Right lobe of liver (tissue), 6 donors: ENCODE measurements at regions not wholly inside any gene's neighbourhood (a gene's known extent, or its start where the extent isn't known, plus 50 kb on each side); places are given as distances from the start of the nearest gene placed in this dataset.

ENCODE experiments used
- ATAC-seq, 4 donors: fragments of 200-7000 bp; cut with Tn5 transposase; one replicate each; pipeline ENCODE4 v1.9.1; 2020; ENCODE audit warnings: mild to moderate bottlenecking in 4 of 4, moderate library complexity in 4 of 4
- DNase-seq, 3 donors: peaks; one replicate each; pipeline ENCODE4 v3.0.0-alpha.2; 2020
- H3K27ac ChIP-seq, 3 donors: fragments of 200-600 bp; one replicate each; pipeline ENCODE4 v1.8.0; 2022
- H3K27me3 ChIP-seq, 2 donors: fragments of 200-600 bp; one replicate each; pipeline ENCODE4 v1.8.0; 2022
- H3K36me3 ChIP-seq, 4 donors: fragments of 200-600 bp; sonication (generic) in 1 of 4; one replicate each; pipeline versions ENCODE4 v1.5.1 to v1.8.0; 2017 to 2022; ENCODE audit warnings: control low read depth in 1 of 4
- H3K4me1 ChIP-seq, 4 donors: fragments of 200-600 bp; sonication (generic) in 1 of 4; one replicate each; pipeline versions ENCODE4 v1.5.1 to v1.8.0; 2017 to 2022; ENCODE audit warnings: control low read depth in 1 of 4
- H3K4me3 ChIP-seq, 3 donors: fragments of 200-600 bp; one replicate each; pipeline ENCODE4 v1.8.0; 2022
- H3K9me3 ChIP-seq, 4 donors: fragments of 200-600 bp; sonication (generic) in 1 of 4; one replicate each; pipeline versions ENCODE4 v1.5.1 to v1.8.0; 2017 to 2022; ENCODE audit warnings: control low read depth in 1 of 4
- POLR2A ChIP-seq: fragments of 450-650 bp; IDR thresholded peaks from one replicate; pipeline ENCODE4 v1.6.1; 2017; ENCODE audit warnings: antibody characterized with exemption, mild to moderate bottlenecking
- WGBS: methylation state at CpG from one replicate; pipeline ENCODE4 v1.1.6; 2018; ENCODE audit warnings: low coverage, low lambda C conversion rate; ENCODE audit not compliant: insufficient coverage; ENCODE audit errors: missing lambda C conversion rate; 5-methylcytosine and 5-hydroxymethylcytosine counted together
- intact Hi-C, 2 donors: fragments of 100-400 bp; cut with DNase I; formaldehyde crosslinking; loops; one replicate each; pipeline versions ENCODE4 v1.11.2 to v1.14.1; 2022
- TF ChIP-seq, protein P1 (sequence below), 4 donors: fragments of 200-600 bp in 3 of 4; fragments of 450-650 bp in 1 of 4; IDR thresholded peaks; one replicate each; pipeline versions ENCODE4 v1.5.1 to v1.8.0; 2016 to 2022; ENCODE audit warnings: antibody characterized with exemption in 4 of 4, mild to moderate bottlenecking in 2 of 4
- donor health status: DM: no; HTN: yes; CAD: no.
- donor health status: DM: no; HTN: no; CAD: no.
- donor health status: DM: no; HTN: no; CAD: no.
- donor health status: DM: no; HTN: yes; CAD: no.
- donor health status: DM: no; HTN: yes; CAD: no.

GRCh38 chr10:121356183-121356582, 242.1 kb downstream of the FGFR2 start:
- no peaks in the 10 kb centered on the region for H3K9me3 ChIP-seq
- 64% methylated on average over 2 of the region's 2 CpGs for WGBS
- TF ChIP-seq POLR2A: no peak
- TF ChIP-seq, protein P1, sequence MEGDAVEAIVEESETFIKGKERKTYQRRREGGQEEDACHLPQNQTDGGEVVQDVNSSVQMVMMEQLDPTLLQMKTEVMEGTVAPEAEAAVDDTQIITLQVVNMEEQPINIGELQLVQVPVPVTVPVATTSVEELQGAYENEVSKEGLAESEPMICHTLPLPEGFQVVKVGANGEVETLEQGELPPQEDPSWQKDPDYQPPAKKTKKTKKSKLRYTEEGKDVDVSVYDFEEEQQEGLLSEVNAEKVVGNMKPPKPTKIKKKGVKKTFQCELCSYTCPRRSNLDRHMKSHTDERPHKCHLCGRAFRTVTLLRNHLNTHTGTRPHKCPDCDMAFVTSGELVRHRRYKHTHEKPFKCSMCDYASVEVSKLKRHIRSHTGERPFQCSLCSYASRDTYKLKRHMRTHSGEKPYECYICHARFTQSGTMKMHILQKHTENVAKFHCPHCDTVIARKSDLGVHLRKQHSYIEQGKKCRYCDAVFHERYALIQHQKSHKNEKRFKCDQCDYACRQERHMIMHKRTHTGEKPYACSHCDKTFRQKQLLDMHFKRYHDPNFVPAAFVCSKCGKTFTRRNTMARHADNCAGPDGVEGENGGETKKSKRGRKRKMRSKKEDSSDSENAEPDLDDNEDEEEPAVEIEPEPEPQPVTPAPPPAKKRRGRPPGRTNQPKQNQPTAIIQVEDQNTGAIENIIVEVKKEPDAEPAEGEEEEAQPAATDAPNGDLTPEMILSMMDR (IDR thresholded peaks at IDR 0.05): no peak
- H3K27me3 ChIP-seq: no peaks in the 10 kb centered on the region
- H3K27ac ChIP-seq: no peak overlapping the region
- H3K4me3 ChIP-seq: no peak overlapping the region
- intact Hi-C loops: no loop called here
- H3K4me1 ChIP-seq: no peaks in the 10 kb centered on the region
- no peak for ATAC-seq
- no peak for DNase-seq
- no peaks in the 10 kb centered on the region for H3K36me3 ChIP-seq

DNA sequence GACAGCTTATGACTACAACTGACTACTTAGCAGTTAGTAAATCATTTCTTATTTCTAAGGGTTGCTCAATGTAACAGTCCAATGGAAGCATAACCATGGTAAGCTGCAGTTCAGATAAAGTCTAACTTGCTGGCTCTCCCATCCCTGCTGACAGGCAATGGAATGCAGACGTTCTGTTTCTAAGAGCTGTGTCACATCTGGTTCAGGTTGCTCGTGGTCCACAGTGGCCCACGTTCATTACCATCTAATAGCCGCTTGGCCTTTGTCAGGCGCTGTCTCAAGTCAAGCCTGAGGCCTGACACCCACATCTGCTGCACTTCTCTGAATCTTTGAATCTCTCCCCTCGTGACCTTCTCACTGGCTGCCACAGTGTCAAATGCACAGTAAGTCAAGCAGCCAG, 240.8 kb downstream of the FGFR2 start:
- Histone ChIP-seq H3K4me1 (no peaks in the 10 kb centered on the region), H3K27me3 (no peaks in the 10 kb centered on the region), H3K27ac (no peak overlapping the region), H3K4me3 (no peak overlapping the region), H3K9me3 (no peaks in the 10 kb centered on the region), H3K36me3 (no peaks in the 10 kb centered on the region)
- TF ChIP-seq, protein P1 (IDR thresholded peaks at IDR 0.05): no peak
- no peak for TF ChIP-seq POLR2A
- ATAC-seq (peak in 1 of 4 donors; percentile 14), DNase-seq (no peak)
- intact Hi-C loops: no loop called here
- 33% methylated on average over 2 of the region's 6 CpGs for WGBS

- H3K4me1 ChIP-seq: no peaks in the 10 kb centered on the region
- no peaks in the 10 kb centered on the region for H3K9me3 ChIP-seq
- TF ChIP-seq, protein P1 (IDR thresholded peaks at IDR 0.05): no peak
- no peak for TF ChIP-seq POLR2A
- peak in 1 of 3 donors; percentile 28 for DNase-seq
- no peak overlapping the region for H3K4me3 ChIP-seq
- H3K27ac ChIP-seq: no peak overlapping the region
- H3K36me3 ChIP-seq: no peaks in the 10 kb centered on the region
- H3K27me3 ChIP-seq: no peaks in the 10 kb centered on the region
- peak in 1 of 4 donors; percentile 69 for ATAC-seq
- intact Hi-C loops: no loop called here
- WGBS: 58% methylated on average over 5 of the region's 5 CpGs
Measured at GRCh38 chr10:121362026-121362425, 236.2 kb downstream of the FGFR2 start.

GRCh38 chr10:121365566-121365965, 232.7 kb downstream of the FGFR2 start:
- no peak for ATAC-seq
- intact Hi-C loops: no loop called here
- no peak for TF ChIP-seq POLR2A
- TF ChIP-seq, protein P1 (IDR thresholded peaks at IDR 0.05): no peak
- H3K9me3 ChIP-seq: no peaks in the 10 kb centered on the region
- H3K27ac ChIP-seq: no peak overlapping the region
- H3K4me1 ChIP-seq: no peaks in the 10 kb centered on the region
- WGBS: no CpG with 5 or more reads among the region's 29 CpGs
- no peaks in the 10 kb centered on the region for H3K27me3 ChIP-seq
- DNase-seq: no peak
- no peaks in the 10 kb centered on the region for H3K36me3 ChIP-seq
- no peak overlapping the region for H3K4me3 ChIP-seq
